Stimulated activated CD8-positive, alpha-beta memory T cell treated with anti-CD3 and anti-CD28 coated beads, Interleukin-15, amount 100 ng/mL, for 4 hours (primary cell): ENCODE measurements at regions not wholly inside any gene's neighbourhood (a gene's known extent, or its start where the extent isn't known, plus 50 kb on each side); places are given as distances from the start of the nearest gene placed in this dataset.
"Not testable (repeated sequence)": the region's sequence is repeated elsewhere in the genome, so short reads cannot be mapped to it uniquely, and the experiment has no call there.

Experiments used
- DNase-seq, 2 donors: peaks; one replicate each; pipeline ENCODE4 v3.0.0-alpha.2; 2020; ENCODE audit warnings: low read depth in 2 of 2

- no peak for DNase-seq
Measured at GRCh38 chr5:89350684-89351083, 467.7 kb upstream of the MEF2C start.

DNA sequence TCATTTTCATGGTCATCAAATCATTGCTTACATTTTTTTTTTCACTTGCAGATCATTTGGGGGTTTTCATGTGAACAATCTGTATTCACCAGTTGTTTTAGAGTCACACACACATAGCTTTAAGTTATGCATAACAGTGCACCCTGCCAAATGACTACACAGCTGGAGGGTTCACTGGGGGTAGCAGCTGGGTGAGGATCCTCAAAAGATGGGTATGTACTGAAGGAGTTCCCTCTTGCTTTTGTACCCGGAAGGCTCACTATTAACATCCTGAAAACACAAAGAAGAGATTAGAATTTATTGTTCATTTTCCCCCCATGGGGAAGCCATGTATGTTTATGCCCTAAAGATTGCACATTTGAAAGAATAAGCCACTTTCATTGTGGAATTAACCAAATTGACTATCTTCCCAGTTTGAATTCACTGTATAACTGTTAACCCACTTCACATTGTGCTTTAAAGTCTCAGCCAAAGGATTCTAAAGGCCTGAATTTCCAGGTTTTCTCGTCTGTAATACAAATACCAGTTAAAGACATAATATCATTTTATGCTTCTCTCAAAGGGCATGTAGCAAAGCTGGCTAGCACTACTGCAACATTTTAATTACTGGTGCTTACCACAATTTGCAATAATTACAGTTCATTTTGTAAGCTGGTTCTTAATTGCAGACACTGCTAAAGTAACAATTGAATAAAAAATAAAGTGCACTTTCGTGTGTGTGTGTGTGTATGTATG, 466.4 kb upstream of the MEF2C start:
- DNase-seq, result no peak

DNA sequence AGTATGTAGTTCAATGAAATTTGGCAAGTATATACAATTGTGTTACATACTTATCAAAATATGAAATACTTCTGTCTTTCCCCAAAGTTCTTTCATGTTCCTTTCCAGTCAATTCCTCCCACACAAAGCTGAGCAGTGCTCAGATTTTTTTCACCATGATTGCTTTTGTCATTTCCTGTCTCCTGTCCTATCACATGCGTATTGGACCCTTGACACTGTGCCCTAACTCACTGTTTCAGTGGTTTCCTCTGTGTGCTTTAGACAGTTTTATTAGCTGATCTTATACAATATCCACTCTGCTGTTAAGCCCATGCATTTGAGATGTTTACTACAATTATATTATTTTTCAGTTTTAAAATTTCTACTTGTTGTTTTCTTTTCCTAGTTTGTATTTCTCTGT, 463.6 kb upstream of the MEF2C start:
- DNase-seq, result no peak

- DNase-seq, result no peak
Measured at GRCh38 chr5:89343666-89344065, 460.7 kb upstream of the MEF2C start.

DNA sequence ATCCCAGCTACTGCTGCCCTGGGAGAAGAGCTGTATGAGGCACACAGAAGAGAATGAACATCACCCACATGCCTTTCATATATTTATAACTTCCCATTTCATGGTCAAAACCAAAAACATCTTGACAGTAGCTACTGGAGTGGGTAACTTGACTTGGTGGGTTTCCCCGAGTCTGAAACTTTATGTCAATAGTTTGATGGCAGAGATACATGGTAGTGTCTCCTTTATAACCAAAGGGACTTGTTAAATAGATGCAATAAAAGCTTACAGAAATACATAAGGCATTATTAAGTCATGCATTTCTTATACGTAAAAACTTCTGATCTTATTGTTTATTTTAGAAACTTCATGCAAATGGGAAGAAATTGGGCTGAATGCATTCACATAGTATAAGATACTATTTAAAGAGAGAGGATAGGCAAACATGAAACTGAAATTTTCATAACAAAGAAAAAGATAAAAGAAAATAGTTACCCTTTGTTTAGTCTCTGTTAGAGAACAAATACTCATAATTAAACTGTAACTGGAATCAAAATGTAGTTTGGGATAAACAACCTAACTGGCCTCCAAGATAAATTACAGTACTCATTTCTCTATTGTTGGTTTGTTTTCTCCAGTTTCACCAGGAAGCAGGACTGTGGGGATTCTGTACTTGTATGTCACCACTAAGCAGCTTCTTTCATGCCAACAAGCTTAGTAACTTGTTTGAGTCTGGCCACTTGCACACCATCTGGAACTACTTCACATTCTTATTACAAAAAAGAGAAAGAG, 459.3 kb upstream of the MEF2C start:
- DNase-seq, result no peak

DNA sequence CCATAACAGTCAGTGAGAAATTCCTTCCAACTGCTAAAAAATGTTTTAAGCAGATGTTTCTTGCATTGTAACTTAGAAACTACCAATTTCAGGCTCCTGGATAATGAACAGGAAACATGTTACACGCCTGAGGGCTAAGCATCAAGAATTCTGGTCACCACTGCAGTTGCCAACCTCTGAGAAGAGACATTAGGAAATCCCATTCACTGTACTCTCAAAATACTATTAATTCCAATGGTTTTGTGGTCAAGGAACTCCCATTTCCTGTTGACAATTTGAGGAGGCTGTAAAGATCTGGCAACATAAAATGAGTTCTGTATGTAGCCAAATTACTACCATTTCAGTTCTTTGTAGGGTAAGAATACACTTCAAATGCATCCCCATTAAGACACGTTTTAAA, 456.0 kb upstream of the MEF2C start:
- no peak for DNase-seq

DNA sequence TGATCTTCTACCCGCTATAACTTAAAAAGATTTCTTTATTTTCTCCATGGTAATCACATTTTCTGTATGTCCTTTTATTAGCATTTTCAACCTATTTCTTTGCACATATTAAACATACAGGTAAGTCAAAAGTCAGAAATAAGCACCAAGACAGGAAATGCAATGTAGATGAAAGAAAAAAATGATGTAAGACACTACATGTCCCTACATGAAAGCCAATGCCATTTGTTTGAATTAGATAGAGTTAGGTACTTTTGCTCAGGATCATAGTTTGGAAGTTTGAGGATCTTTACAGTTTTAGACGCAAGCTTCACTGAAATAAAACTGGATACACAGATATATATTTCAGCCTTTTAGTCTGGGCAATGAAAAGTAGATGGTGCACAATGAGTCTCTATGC, 453.1 kb upstream of the MEF2C start:
- no peak for DNase-seq

DNA sequence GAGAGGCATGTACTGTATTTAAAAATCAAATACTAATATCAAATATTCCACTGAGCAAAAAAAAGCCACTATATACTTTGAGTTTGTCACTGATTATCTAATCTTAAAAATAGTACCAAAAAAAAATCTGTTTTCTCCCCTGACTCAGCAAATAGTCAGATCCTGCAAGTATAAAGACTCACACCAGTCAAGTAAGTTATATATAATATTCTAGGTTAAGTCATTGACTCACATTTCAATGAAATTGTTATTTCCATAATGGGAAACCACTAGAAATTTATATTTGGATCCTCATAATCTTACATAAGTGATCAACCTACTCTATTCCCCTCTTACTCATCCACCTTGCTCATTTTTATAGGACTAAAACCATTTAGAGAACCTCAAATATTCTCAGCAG, 447.2 kb upstream of the MEF2C start:
- no peak for DNase-seq

GRCh38 chr5:89327608-89328007, 444.6 kb upstream of the MEF2C start:
- DNase-seq, result no peak

- no peak for DNase-seq
Measured at GRCh38 chr5:89324990-89325389, 442.0 kb upstream of the MEF2C start.

DNA sequence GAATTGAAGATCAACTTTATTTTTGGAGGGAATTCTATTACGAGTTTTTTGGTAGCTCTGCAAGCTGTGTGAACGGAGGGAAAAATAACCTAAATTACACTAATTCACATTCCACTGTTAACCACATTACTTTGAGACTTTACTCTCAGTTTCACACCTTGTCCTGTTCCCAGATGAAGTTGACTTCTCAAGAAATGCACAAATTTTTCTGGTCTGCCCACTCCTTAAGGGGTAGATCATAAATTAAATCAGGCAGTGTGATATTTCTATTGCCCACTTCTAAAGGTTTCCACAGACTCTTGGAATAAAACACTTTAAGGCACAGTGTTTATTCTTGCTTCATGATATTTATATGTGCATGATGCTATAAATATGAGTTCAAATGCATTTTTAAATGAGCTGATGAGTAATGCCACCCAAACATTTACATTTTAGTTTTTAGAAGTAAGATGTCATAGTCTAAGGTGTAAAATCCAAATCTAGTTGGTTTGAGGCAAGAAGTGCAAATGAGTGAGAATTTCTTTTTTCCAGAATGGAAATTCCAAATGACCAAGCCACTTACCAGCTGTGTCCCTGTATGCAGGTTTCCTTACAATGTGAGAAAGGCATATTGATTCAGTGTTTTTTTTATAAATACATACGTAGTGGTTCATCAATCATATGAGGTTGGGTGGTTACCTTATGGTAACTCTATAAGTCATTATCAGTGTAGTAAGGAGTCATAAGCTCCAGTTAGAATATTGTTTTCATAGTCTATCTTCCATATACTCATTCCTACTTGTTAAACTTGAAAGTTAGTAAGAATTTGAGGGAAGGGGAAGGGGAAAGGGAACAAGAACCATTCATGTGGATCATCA, 437.7 kb upstream of the MEF2C start:
- DNase-seq, result no peak

- DNase-seq, result not testable (repeated sequence)
Measured at GRCh38 chr5:89317838-89318237, 434.9 kb upstream of the MEF2C start.

- DNase-seq, result no peak
Measured at GRCh38 chr5:89315286-89316100, 432.5 kb upstream of the MEF2C start.

DNA sequence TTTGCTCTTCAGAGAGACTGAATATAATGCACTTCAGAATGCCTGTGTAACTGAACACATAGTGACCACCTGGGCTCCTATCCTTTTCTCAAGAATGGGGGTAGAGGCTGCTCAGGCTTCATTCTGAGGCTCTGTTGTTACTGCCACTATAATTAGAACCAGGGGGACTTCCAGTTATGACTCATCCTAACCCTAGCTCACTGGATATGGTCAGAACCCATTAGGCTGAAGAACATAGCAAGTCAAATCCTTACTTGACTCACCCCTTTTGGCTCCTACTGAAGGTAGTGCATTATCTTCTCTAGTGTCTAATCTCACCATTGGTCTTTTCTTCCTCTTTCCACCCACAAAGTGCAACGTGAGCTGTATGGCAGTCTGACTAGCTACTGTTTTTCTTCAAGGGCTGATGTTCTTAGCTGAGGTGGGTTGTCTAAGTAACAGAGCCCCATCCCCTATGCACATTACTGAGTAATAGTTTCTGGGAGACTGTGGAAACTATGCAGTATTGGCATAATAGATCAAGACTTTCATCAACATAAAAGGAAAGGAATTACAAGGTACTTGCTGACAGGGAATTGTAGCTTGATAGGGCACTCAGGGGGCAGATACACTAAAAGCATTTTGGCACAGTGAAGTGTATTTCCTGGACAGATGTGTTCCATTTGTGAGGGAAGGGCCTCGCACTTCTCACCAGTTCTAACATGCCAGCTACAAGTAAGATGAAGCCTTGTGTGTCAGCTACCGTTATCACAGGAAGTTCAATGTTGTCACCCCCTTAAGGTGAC, 431.0 kb upstream of the MEF2C start:
- no peak for DNase-seq

GRCh38 chr5:89313044-89313443, 430.1 kb upstream of the MEF2C start:
- no peak for DNase-seq

GRCh38 chr5:89309268-89309667, 426.3 kb upstream of the MEF2C start:
- no peak for DNase-seq

DNA sequence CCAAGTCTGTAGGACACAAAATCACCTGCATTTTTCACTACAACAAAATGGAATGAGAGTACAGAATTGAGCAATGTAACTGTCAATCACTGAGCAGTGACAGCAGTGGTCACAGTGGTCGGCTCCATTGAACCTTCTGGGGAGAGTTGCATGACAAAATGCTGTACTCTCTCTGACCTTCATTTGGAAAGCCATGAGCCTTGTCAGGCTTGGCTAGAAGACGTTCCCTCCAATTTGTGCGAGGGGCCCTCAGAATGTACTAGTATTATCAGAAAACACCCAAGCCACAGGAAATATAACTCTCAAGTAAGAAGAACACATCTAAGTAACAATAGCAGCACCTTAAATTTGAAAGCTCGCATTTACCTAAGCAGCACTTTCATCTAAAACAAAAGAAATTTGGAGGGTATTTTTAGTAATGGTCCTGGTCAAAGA, 425.6 kb upstream of the MEF2C start:
- DNase-seq, result no peak

DNA sequence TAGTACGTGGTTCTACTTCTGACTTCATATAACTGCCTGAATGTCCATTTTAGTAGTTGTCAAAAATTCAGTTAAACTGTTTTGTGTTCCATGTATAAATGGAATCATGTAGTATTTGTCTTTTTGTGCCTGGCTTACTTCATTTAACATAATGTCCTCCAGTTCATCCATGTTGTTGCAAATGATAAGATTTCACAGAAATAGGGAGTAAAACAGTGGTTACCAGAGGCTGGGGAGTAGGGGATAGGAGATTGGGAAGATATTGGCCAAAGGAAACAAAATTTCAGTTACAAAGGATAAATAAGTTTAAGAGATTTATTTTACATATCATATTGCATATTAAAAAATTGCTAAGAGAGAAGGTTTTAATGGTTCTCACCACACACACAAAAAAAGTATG, 425.0 kb upstream of the MEF2C start:
- DNase-seq, result no peak

DNA sequence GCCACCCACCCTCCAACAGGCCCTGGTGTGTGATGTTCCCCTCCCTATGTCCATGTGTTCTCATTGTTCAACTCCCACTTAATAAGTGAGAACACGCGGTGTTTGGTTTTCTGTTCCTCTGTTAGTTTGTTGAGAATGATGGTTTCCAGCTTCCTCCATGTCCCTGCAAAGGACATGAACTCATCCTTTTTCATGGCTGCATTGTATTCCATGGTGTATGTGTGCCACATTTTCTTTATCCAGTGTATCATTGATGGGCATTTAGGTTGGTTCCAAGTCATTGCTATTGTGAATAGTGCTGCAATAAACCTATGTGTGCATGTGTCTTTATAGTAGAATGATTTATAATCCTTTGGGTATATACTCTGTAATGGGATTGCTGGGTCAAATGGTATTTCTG, 424.2 kb upstream of the MEF2C start:
- DNase-seq, result not testable (repeated sequence)

DNA sequence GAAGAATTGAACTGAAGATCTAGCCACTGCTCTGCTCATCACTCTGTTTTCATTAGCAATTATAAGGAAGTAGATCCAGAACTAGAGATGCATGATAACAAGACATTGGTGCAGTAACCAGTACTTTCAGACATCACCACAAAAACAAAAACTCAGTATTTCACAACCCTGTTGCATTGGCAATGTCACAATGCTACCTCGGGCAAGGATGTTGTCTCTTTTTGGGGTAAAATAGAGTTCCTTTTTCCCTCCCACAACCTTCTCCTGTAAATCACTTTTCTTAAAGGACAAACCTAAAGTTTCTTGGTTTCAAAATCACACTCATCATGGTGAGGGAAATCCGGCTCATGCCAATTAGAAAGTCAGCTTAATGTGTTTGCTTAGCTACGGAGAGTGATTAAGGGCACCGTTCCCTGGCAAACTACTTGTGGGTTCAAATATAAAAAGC, 420.1 kb upstream of the MEF2C start:
- no peak for DNase-seq
